HEK293 (cell line): ENCODE measurements at regions not wholly inside any gene's neighbourhood (a gene's known extent, or its start where the extent isn't known, plus 50 kb on each side); places are given as distances from the start of the nearest gene placed in this dataset.

Source experiments
- CTCF ChIA-PET: fragments of 350-600 bp; formaldehyde crosslinking; extraction: SDS; loops from one replicate; lab custom pipeline; 2021; ENCODE audit warnings: antibody characterized with exemption; lab: Yijun Ruan, JAX
- POLR2A ChIA-PET: fragments of 300-600 bp; formaldehyde crosslinking; extraction: SDS; loops from one replicate; lab custom pipeline; 2020; ENCODE audit warnings: antibody characterized with exemption, inconsistent platforms; lab: Yijun Ruan, JAX
- H3K27ac ChIP-seq: fragments of 200-500 bp; sonication (Bioruptor generic); 2 replicates; pipeline ENCODE4 v1.5.1; 2014; ENCODE audit warnings: low read depth, low read length, control low read depth, inconsistent platforms; ENCODE audit errors: extremely low read depth
- H3K36me3 ChIP-seq, 2 experiments: fragments of 200-500 bp in 1 of 2; sonication (Bioruptor generic) in 1 of 2; 1 replicate in 1 of 2; 2 replicates in 1 of 2; pipeline ENCODE4 v1.5.1; 2014 to 2017; ENCODE audit warnings: inconsistent platforms in 2 of 2, low read length in 2 of 2; ENCODE audit not compliant: control insufficient read depth in 2 of 2, insufficient read depth in 1 of 2
- H3K4me1 ChIP-seq: fragments of 200-500 bp; sonication (Bioruptor generic); 2 replicates; pipeline ENCODE4 v1.5.1; 2014; ENCODE audit warnings: mild to moderate bottlenecking, low read length, inconsistent platforms; ENCODE audit not compliant: control insufficient read depth, insufficient read depth
- H3K4me3 ChIP-seq: 2 replicates; pipeline ENCODE4 v1.5.1; 2011; ENCODE audit warnings: low read depth, mild to moderate bottlenecking, control low read depth, low read length, moderate library complexity
- H3K9me3 ChIP-seq: fragments of 200-500 bp; sonication (Bioruptor generic); 2 replicates; pipeline ENCODE4 v1.5.1; 2014; ENCODE audit warnings: low read depth, low read length, inconsistent platforms; ENCODE audit not compliant: control insufficient read depth, insufficient read depth
- GLI2 ChIP-seq: fragments of 450-650 bp; formaldehyde crosslinking; IDR thresholded peaks from 2 replicates; pipeline ENCODE4; 2017; ENCODE audit warnings: missing biosample characterization, missing genetic modification characterization, low read depth, borderline replicate concordance
- GLIS1 ChIP-seq: fragments of 450-650 bp; formaldehyde crosslinking; IDR thresholded peaks from 2 replicates; pipeline ENCODE4 v1.5.1; 2016; ENCODE audit warnings: missing biosample characterization, missing genetic modification characterization
- HIC1 ChIP-seq: fragments of 450-650 bp; formaldehyde crosslinking; IDR thresholded peaks from 2 replicates; pipeline ENCODE4 v1.5.1; 2016; ENCODE audit warnings: missing biosample characterization, missing genetic modification characterization
- HOXC10 ChIP-seq: sonication (generic); formaldehyde crosslinking; IDR thresholded peaks from 2 replicates; pipeline ENCODE4 v1.8.1; 2023; ENCODE audit warnings: mild to moderate bottlenecking, missing genetic modification reagents
- IKZF3 ChIP-seq: fragments of 450-650 bp; IDR thresholded peaks from 2 replicates; pipeline ENCODE4 v1.5.0; 2018; ENCODE audit warnings: missing biosample characterization, mild to moderate bottlenecking, missing genetic modification characterization, moderate library complexity
- KLF16 ChIP-seq: fragments of 450-650 bp; formaldehyde crosslinking; IDR thresholded peaks from 2 replicates; pipeline ENCODE4 v1.5.1; 2017; ENCODE audit warnings: missing biosample characterization, missing genetic modification characterization
- KLF7 ChIP-seq: fragments of 450-650 bp; formaldehyde crosslinking; IDR thresholded peaks from 2 replicates; pipeline ENCODE4 v1.5.1; 2016; ENCODE audit warnings: missing biosample characterization, missing genetic modification characterization, borderline replicate concordance
- OVOL3 ChIP-seq: fragments of 450-650 bp; formaldehyde crosslinking; IDR thresholded peaks from 2 replicates; pipeline ENCODE4 v1.5.1; 2016; ENCODE audit warnings: missing biosample characterization, missing genetic modification characterization
- SETDB1 ChIP-seq: IDR thresholded peaks from one replicate; pipeline ENCODE4 v1.6.1; 2017; ENCODE audit warnings: mild to moderate bottlenecking, low read length, moderate library complexity, mixed read lengths; ENCODE audit not compliant: insufficient read length
- TCF7L2 ChIP-seq: IDR thresholded peaks from 2 replicates; pipeline ENCODE4 v1.6.1; 2011; ENCODE audit warnings: low read depth, mild to moderate bottlenecking, inconsistent platforms, low read length, moderate library complexity, borderline replicate concordance
- ZBTB44 ChIP-seq: fragments of 450-650 bp; IDR thresholded peaks from 2 replicates; pipeline ENCODE4 v1.5.1; 2018; ENCODE audit warnings: missing biosample characterization, mild to moderate bottlenecking, missing genetic modification characterization
- ZBTB6 ChIP-seq: fragments of 450-650 bp; formaldehyde crosslinking; IDR thresholded peaks from 2 replicates; pipeline ENCODE4 v1.5.1; 2017; ENCODE audit warnings: missing biosample characterization, missing genetic modification characterization
- ZNF140 ChIP-seq: fragments of 450-650 bp; formaldehyde crosslinking; IDR thresholded peaks from 2 replicates; pipeline ENCODE4 v1.5.1; 2016; ENCODE audit warnings: missing biosample characterization, missing genetic modification characterization
- ZNF19 ChIP-seq: fragments of 450-650 bp; formaldehyde crosslinking; IDR thresholded peaks from 2 replicates; pipeline ENCODE4; 2016; ENCODE audit warnings: missing biosample characterization, missing genetic modification characterization, low read depth
- ZNF433 ChIP-seq: fragments of 450-650 bp; formaldehyde crosslinking; IDR thresholded peaks from 2 replicates; pipeline ENCODE4 v1.5.1; 2016; ENCODE audit warnings: missing biosample characterization, missing genetic modification characterization, low read depth
- ZNF510 ChIP-seq: fragments of 450-650 bp; formaldehyde crosslinking; IDR thresholded peaks from 2 replicates; pipeline ENCODE4 v1.5.1; 2018; ENCODE audit warnings: mild to moderate bottlenecking, missing genetic modification characterization, missing biosample characterization; ENCODE audit not compliant: insufficient replicate concordance
- ZNF530 ChIP-seq: fragments of 450-650 bp; formaldehyde crosslinking; IDR thresholded peaks from 2 replicates; pipeline ENCODE4 v1.5.1; 2016; ENCODE audit warnings: low read depth, missing biosample characterization, missing genetic modification characterization
- ZNF548 ChIP-seq: fragments of 450-650 bp; formaldehyde crosslinking; IDR thresholded peaks from 2 replicates; pipeline ENCODE4 v1.5.1; 2016; ENCODE audit warnings: missing biosample characterization, missing genetic modification characterization
- ZNF560 ChIP-seq: fragments of 450-650 bp; formaldehyde crosslinking; IDR thresholded peaks from 2 replicates; pipeline ENCODE4 v1.5.1; 2017; ENCODE audit warnings: missing biosample characterization, missing genetic modification characterization, borderline replicate concordance
- ZNF626 ChIP-seq: fragments of 450-650 bp; sonication (Bioruptor Pico); formaldehyde crosslinking; IDR thresholded peaks from 2 replicates; pipeline ENCODE4 v1.5.1; 2018; ENCODE audit warnings: missing biosample characterization, missing genetic modification characterization, inconsistent platforms
- ZNF747 ChIP-seq: fragments of 450-650 bp; formaldehyde crosslinking; IDR thresholded peaks from 2 replicates; pipeline ENCODE4 v1.5.1; 2016; ENCODE audit warnings: missing biosample characterization, missing genetic modification characterization
- ZNF768 ChIP-seq: fragments of 450-650 bp; formaldehyde crosslinking; IDR thresholded peaks from 2 replicates; pipeline ENCODE4 v1.5.1; 2018; ENCODE audit warnings: missing biosample characterization, mild to moderate bottlenecking, missing genetic modification characterization
- ZNF785 ChIP-seq: fragments of 450-650 bp; formaldehyde crosslinking; IDR thresholded peaks from 2 replicates; pipeline ENCODE4 v1.5.1; 2016; ENCODE audit warnings: missing biosample characterization, missing genetic modification characterization
- ZNF837 ChIP-seq: fragments of 450-650 bp; formaldehyde crosslinking; IDR thresholded peaks from 2 replicates; pipeline ENCODE4 v1.5.1; 2016; ENCODE audit warnings: missing biosample characterization, missing genetic modification characterization
- ZNF843 ChIP-seq: fragments of 450-650 bp; formaldehyde crosslinking; IDR thresholded peaks from 2 replicates; pipeline ENCODE4 v1.5.1; 2016; ENCODE audit warnings: missing biosample characterization, missing genetic modification characterization
- ZSCAN30 ChIP-seq: fragments of 450-650 bp; IDR thresholded peaks from 2 replicates; pipeline ENCODE4 v1.5.1; 2018; ENCODE audit warnings: missing biosample characterization, mild to moderate bottlenecking, missing genetic modification characterization, moderate library complexity

DNA sequence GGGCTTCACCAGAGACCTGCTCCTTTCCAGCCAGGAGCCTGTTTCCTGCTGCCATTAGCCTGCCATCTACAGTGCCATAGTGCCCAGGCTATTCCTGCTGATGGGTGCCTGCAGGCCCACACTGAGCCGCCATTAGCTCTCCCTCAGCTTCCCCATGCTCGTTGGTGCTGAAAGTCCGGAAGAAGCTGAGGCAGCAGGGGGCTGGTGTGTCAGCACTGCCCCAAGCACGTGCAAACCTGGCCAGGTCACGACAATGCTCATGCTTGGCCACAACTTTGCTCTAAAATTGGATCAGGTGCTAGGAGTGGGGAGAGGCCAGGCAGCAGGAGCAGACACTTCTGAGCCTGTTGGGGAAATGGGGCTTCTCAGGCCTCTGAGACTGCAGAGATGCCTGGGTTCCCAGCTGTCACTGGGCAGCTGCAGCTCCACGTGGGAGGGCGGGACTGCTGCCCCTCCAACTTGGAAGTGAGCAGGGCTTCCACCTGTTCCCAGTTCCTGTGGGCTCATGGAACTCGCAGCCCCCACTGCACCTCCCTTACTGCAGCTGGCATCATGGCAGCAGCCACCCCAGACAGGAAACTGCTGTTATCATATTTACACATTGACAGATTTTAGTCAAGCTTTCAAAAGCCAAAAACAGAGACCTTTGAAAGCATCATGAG, 913.9 kb downstream of the FSTL5 start (continued):
- TF ChIP-seq ZNF560 (tag by site-specific recombination) (no peak), ZNF510 (no peak)

DNA sequence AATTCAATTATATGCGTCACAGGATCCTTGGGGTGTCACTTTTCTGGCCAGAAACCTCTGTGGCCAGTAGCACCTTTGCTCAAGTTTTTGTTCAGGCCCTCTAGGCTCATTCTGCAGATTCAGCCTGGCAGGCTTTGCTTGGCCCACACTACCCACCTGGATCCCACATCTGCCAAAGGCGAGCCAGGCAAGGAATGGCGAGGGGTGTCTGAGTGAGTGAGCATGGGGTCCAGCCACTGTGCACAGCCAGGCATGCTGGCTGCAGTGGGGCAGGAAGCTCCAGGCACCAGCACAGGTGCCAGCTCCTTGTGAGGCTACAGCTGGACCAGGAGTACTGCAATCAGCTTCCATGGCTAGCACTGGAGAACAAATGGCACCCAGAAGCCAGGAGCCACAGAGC, 914.9 kb downstream of the FSTL5 start:
- Histone ChIP-seq H3K27ac (no peak overlapping the region), H3K36me3 (no peaks in the 10 kb centered on the region), H3K9me3 (no peaks in the 10 kb centered on the region), H3K4me1 (no peaks in the 10 kb centered on the region), H3K4me3 (no peak overlapping the region)
- no peak for TF ChIP-seq KLF7 (tag by site-specific recombination)
- no peak for TF ChIP-seq ZNF530 (tag by site-specific recombination)
- no peak for TF ChIP-seq TCF7L2
- TF ChIP-seq ZNF626 (tag by site-specific recombination): no peak
- no peak for TF ChIP-seq ZBTB44 (tag by site-specific recombination)
- TF ChIP-seq SETDB1: no peak
- no peak for TF ChIP-seq HOXC10 (CRISPR knock-in tag)
- TF ChIP-seq IKZF3 (tag by site-specific recombination): no peak
- TF ChIP-seq ZSCAN30 (tag by site-specific recombination): no peak
- no peak for TF ChIP-seq ZNF747
- ChIA-PET POLR2A (no interaction called here), CTCF (no interaction called here)

- ChIA-PET POLR2A (no interaction called here), CTCF (no interaction called here)
- TF ChIP-seq ZNF843 (tag by site-specific recombination) (no peak), ZNF785 (tag by site-specific recombination) (no peak), ZNF548 (tag by site-specific recombination) (no peak), OVOL3 (no peak), ZBTB6 (tag by site-specific recombination) (no peak)
Measured at GRCh38 chr4:161247831-161248230, 916.0 kb downstream of the FSTL5 start.

GRCh38 chr4:161238033-161238432, 925.8 kb downstream of the FSTL5 start:
- TF ChIP-seq GLI2 (tag by site-specific recombination) (no peak), ZNF626 (tag by site-specific recombination) (no peak), ZNF837 (tag by site-specific recombination) (no peak), ZNF548 (tag by site-specific recombination) (no peak), GLIS1 (tag by site-specific recombination) (no peak), HIC1 (tag by site-specific recombination) (no peak), ZNF140 (tag by site-specific recombination) (no peak), ZNF19 (tag by site-specific recombination) (no peak), ZNF433 (tag by site-specific recombination) (no peak), ZNF768 (tag by site-specific recombination) (no peak), KLF16 (tag by site-specific recombination) (no peak)
- H3K27ac ChIP-seq: no peak overlapping the region
- H3K9me3 ChIP-seq: no peaks in the 10 kb centered on the region
- ChIA-PET POLR2A (no interaction called here), CTCF (no interaction called here)
- H3K4me3 ChIP-seq: no peak overlapping the region
- no peaks in the 10 kb centered on the region for H3K4me1 ChIP-seq
- H3K36me3 ChIP-seq: no peaks in the 10 kb centered on the region

More at GRCh38 chr4:161247831-161248230, 916.0 kb downstream of the FSTL5 start:
- Histone ChIP-seq H3K4me3 (no peak overlapping the region), H3K9me3 (no peaks in the 10 kb centered on the region), H3K4me1 (no peaks in the 10 kb centered on the region), H3K36me3 (no peaks in the 10 kb centered on the region), H3K27ac (no peak overlapping the region)
